ENCODE measurements at regions not wholly inside any gene's neighbourhood (a gene's known extent, or its start where the extent isn't known, plus 50 kb on each side); places are given as distances from the start of the nearest gene placed in this dataset.

DNA sequence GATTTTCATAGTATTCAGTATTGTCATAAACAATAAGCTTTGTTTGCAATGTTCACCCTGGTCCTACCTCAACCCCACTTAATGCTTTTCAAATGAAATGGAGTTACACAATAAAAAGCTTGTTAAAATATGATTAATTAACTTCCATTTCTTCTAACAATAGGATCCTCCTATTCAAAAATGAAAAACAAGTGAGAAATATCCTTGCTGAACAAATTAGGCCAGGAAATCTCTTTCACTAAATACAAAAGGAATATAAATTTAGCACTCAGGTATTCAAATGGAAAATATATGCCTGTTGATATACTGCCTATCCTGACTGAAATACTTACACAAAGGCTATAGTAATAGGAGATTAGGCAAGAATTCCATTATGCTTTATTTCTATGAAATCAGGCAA, 323.4 kb upstream of the GRM3 start:
- TF ChIP-seq, protein P1, sequence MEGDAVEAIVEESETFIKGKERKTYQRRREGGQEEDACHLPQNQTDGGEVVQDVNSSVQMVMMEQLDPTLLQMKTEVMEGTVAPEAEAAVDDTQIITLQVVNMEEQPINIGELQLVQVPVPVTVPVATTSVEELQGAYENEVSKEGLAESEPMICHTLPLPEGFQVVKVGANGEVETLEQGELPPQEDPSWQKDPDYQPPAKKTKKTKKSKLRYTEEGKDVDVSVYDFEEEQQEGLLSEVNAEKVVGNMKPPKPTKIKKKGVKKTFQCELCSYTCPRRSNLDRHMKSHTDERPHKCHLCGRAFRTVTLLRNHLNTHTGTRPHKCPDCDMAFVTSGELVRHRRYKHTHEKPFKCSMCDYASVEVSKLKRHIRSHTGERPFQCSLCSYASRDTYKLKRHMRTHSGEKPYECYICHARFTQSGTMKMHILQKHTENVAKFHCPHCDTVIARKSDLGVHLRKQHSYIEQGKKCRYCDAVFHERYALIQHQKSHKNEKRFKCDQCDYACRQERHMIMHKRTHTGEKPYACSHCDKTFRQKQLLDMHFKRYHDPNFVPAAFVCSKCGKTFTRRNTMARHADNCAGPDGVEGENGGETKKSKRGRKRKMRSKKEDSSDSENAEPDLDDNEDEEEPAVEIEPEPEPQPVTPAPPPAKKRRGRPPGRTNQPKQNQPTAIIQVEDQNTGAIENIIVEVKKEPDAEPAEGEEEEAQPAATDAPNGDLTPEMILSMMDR (IDR thresholded peaks at IDR 0.05; ENCODE audit: insufficient read depth, low read length, poor library complexity, severe bottlenecking) = no peak
- TF ChIP-seq EZH2phosphoT487 (conservative IDR thresholded peaks at IDR 0.05; ENCODE audit: low read length) = no peak

All from SU-DHL-6 (cell line).